HepG2 (cell line): ENCODE measurements at regions not wholly inside any gene's neighbourhood (a gene's known extent, or its start where the extent isn't known, plus 50 kb on each side); places are given as distances from the start of the nearest gene placed in this dataset.

Source experiments
- ATAC-seq: fragments of 200-7000 bp; cut with Tn5 transposase; 3 replicates; pipeline ENCODE4 v1.9.1; 2020; ENCODE audit warnings: mild to moderate bottlenecking, moderate library complexity
- BruUV-seq: library from RNA; stranded (reverse); fragments of 400-500 nt; replicated peaks from 2 replicates; lab custom pipeline; 2021; lab: Mats Ljungman, UMichigan
- CTCF ChIA-PET: fragments of 300-600 bp; formaldehyde crosslinking; extraction: SDS; loops from one replicate; lab custom pipeline; 2021; ENCODE audit warnings: low total read pairs, inconsistent platforms, low intra/inter-chr PET ratio; lab: Yijun Ruan, JAX
- POLR2A ChIA-PET: fragments of 350-600 bp; sonication (Branson Sonifier 250); formaldehyde crosslinking; loops from one replicate; lab custom pipeline; 2020; ENCODE audit warnings: antibody characterized with exemption, inconsistent platforms; lab: Yijun Ruan, JAX
- DNase-seq: peaks from one replicate; pipeline ENCODE4 v3.0.0-alpha.2; 2015; ENCODE audit warnings: low spot score
- FAIRE-seq: peaks from 3 replicates; lab custom pipeline; 2011; peaks lifted over from hg19 to GRCh38; lab: Jason Lieb, UNC
- H2AFZ ChIP-seq: one replicate; pipeline ENCODE4 v1.6.1; 2011; ENCODE audit warnings: low read length, inconsistent platforms
- H3K27ac ChIP-seq: fragments of 300-600 bp; 3 replicates; pipeline ENCODE4 v1.8.0; 2011; ENCODE audit warnings: mixed run types, mild to moderate bottlenecking, mixed read lengths, low read length, inconsistent platforms; ENCODE audit not compliant: insufficient read depth; ENCODE audit errors: extremely low read length
- H3K27me3 ChIP-seq, 2 experiments: fragments of 200-600 bp in 1 of 2; 2 replicates in 1 of 2; 3 replicates in 1 of 2; pipeline versions ENCODE4 v1.6.0 to v1.8.0; 2011; ENCODE audit warnings: low read length in 2 of 2, mild to moderate bottlenecking in 2 of 2, moderate library complexity in 2 of 2, inconsistent platforms in 1 of 2; ENCODE audit not compliant: insufficient read depth in 2 of 2, control insufficient read depth in 1 of 2
- H3K36me3 ChIP-seq, 2 experiments: fragments of 200-600 bp in 1 of 2; replicated peaks in 1 of 2; 2 replicates in 1 of 2; 3 replicates in 1 of 2; pipeline versions ENCODE4 v1.5.1 to v1.8.0; 2011; ENCODE audit warnings: low read length in 2 of 2, inconsistent platforms in 1 of 2; ENCODE audit not compliant: insufficient read depth in 2 of 2, control insufficient read depth in 1 of 2
- H3K4me1 ChIP-seq: 2 replicates; pipeline ENCODE4 v1.5.1; 2012; ENCODE audit warnings: low read length, inconsistent platforms; ENCODE audit not compliant: insufficient read depth
- H3K4me2 ChIP-seq: 2 replicates; pipeline ENCODE4 v1.6.0; 2011; ENCODE audit warnings: low read depth, low read length, inconsistent platforms
- H3K4me3 ChIP-seq, 3 experiments: fragments of 200-600 bp in 1 of 3; sonication (generic), shearing (Covaris generic) in 1 of 3; replicated peaks in 1 of 3; 2 replicates each; pipeline ENCODE4 v1.5.1; 2011 to 2016; ENCODE audit warnings: low read length in 3 of 3, inconsistent platforms in 2 of 3, low read depth in 2 of 3, mild to moderate bottlenecking in 2 of 3, control low read depth in 1 of 3, mixed read lengths in 1 of 3; ENCODE audit not compliant: insufficient read depth in 1 of 3
- H3K79me2 ChIP-seq: one replicate; pipeline ENCODE4 v1.6.1; 2011; ENCODE audit warnings: low read length, inconsistent platforms; ENCODE audit not compliant: insufficient read depth
- H3K9ac ChIP-seq: 2 replicates; pipeline ENCODE4 v1.6.0; 2011; ENCODE audit warnings: mild to moderate bottlenecking, low read depth, low read length, inconsistent platforms; ENCODE audit not compliant: insufficient read depth
- H3K9me3 ChIP-seq: 2 replicates; pipeline ENCODE4 v1.5.1; 2012; ENCODE audit warnings: mild to moderate bottlenecking, low read length
- H4K20me1 ChIP-seq: 2 replicates; pipeline ENCODE4 v1.6.0; 2011; ENCODE audit warnings: inconsistent platforms, mild to moderate bottlenecking, low read length, moderate library complexity; ENCODE audit not compliant: insufficient read depth
- CHD2 ChIP-seq: IDR thresholded peaks from 2 replicates; pipeline ENCODE4 v1.6.1; 2011; ENCODE audit warnings: low read depth, low read length, improper control_type of control experiment
- GABPA ChIP-seq, 2 experiments: IDR thresholded peaks; 2 replicates each; pipeline ENCODE4 v1.6.1; 2011 to 2016; ENCODE audit warnings: low read depth in 2 of 2, low read length in 1 of 2, missing biosample characterization in 1 of 2, missing genetic modification characterization in 1 of 2
- HMGA1 ChIP-seq: sonication (generic); formaldehyde crosslinking; conservative IDR thresholded peaks from 2 replicates; pipeline ENCODE4 v1.4.0; 2020; ENCODE audit warnings: missing genetic modification reagents
- HOXA7 ChIP-seq: sonication (generic); formaldehyde crosslinking; IDR thresholded peaks from 2 replicates; pipeline ENCODE4 v1.8.1; 2022; ENCODE audit warnings: mild to moderate bottlenecking, missing genetic modification reagents, moderate library complexity
- JUND ChIP-seq: sonication (generic); formaldehyde crosslinking; IDR thresholded peaks from 2 replicates; pipeline ENCODE4 v1.8.0; 2022; ENCODE audit warnings: mild to moderate bottlenecking, missing genetic modification reagents
- MTF2 ChIP-seq: sonication (generic); formaldehyde crosslinking; IDR thresholded peaks from 2 replicates; pipeline ENCODE4 v1.5.0; 2020; ENCODE audit warnings: missing genetic modification reagents, borderline replicate concordance
- NAIF1 ChIP-seq: sonication (generic); formaldehyde crosslinking; IDR thresholded peaks from 2 replicates; pipeline ENCODE4 v1.5.0; 2020; ENCODE audit warnings: mild to moderate bottlenecking, missing genetic modification reagents, borderline replicate concordance
- PTBP1 ChIP-seq: fragments of 200-400 bp; formaldehyde crosslinking; IDR thresholded peaks from 2 replicates; pipeline ENCODE4 v1.6.1; 2018; ENCODE audit warnings: low read length, low read depth; ENCODE audit not compliant: poor library complexity, severe bottlenecking
- SKI ChIP-seq: fragments of 450-650 bp; IDR thresholded peaks from one replicate; pipeline ENCODE4 v1.6.1; 2018; ENCODE audit warnings: mild to moderate bottlenecking; ENCODE audit not compliant: partially characterized antibody
- SP5 ChIP-seq: IDR thresholded peaks from 2 replicates; pipeline ENCODE4 v1.6.1; 2016; ENCODE audit warnings: low read depth, borderline replicate concordance
- ZNF138 ChIP-seq: sonication (generic); formaldehyde crosslinking; IDR thresholded peaks from 2 replicates; pipeline ENCODE4 v1.5.0; 2020; ENCODE audit warnings: mild to moderate bottlenecking, low read depth, missing genetic modification reagents
- ZNF335 ChIP-seq: sonication (generic); formaldehyde crosslinking; IDR thresholded peaks from 2 replicates; pipeline ENCODE4 v1.4.0; 2020; ENCODE audit warnings: missing genetic modification reagents
- ZNF451 ChIP-seq: sonication (generic); formaldehyde crosslinking; IDR thresholded peaks from 2 replicates; pipeline ENCODE4 v1.5.0; 2020; ENCODE audit warnings: mild to moderate bottlenecking, missing genetic modification reagents
- ZNF572 ChIP-seq: sonication (generic); formaldehyde crosslinking; IDR thresholded peaks from 2 replicates; pipeline ENCODE4 v1.5.1; 2020; ENCODE audit warnings: mild to moderate bottlenecking, missing genetic modification reagents
- ZNF709 ChIP-seq: sonication (generic); formaldehyde crosslinking; IDR thresholded peaks from 2 replicates; pipeline ENCODE4 v1.5.0; 2020; ENCODE audit warnings: mild to moderate bottlenecking, missing genetic modification reagents
- ZNF746 ChIP-seq: sonication (generic); formaldehyde crosslinking; IDR thresholded peaks from 2 replicates; pipeline ENCODE4 v1.8.0; 2022; ENCODE audit warnings: mild to moderate bottlenecking, missing genetic modification reagents
- ZNF782 ChIP-seq: sonication (generic); formaldehyde crosslinking; IDR thresholded peaks from 2 replicates; pipeline ENCODE4 v1.4.0; 2020; ENCODE audit warnings: missing genetic modification reagents, mild to moderate bottlenecking, borderline replicate concordance
- ZNF790 ChIP-seq: sonication (generic); formaldehyde crosslinking; IDR thresholded peaks from 2 replicates; pipeline ENCODE4 v1.8.0; 2022; ENCODE audit warnings: missing genetic modification reagents, mild to moderate bottlenecking, borderline replicate concordance
- WGBS: methylation state at CpG from one replicate; pipeline ENCODE4 v1.1.6; 2017; ENCODE audit warnings: low lambda C conversion rate; 5-methylcytosine and 5-hydroxymethylcytosine counted together
- in situ Hi-C: cut with HindIII; loops from 2 replicates; pipeline ENCODE4 v1.10.0; 2017; ENCODE audit warnings: low pct_unique_long_range_greater_than_20kb; ENCODE audit not compliant: extremely low pct_ligation_motif_present
- intact Hi-C: fragments of 100-400 bp; cut with micrococcal nuclease; formaldehyde crosslinking; loops from one replicate; pipeline ENCODE4 v1.10.0; 2022; ENCODE audit not compliant: unreplicated experiment
- TF ChIP-seq, protein P1 (sequence below): sonication (generic); formaldehyde crosslinking; conservative IDR thresholded peaks from 2 replicates; pipeline ENCODE4 v1.8.0; 2022; ENCODE audit warnings: missing genetic modification reagents

DNA sequence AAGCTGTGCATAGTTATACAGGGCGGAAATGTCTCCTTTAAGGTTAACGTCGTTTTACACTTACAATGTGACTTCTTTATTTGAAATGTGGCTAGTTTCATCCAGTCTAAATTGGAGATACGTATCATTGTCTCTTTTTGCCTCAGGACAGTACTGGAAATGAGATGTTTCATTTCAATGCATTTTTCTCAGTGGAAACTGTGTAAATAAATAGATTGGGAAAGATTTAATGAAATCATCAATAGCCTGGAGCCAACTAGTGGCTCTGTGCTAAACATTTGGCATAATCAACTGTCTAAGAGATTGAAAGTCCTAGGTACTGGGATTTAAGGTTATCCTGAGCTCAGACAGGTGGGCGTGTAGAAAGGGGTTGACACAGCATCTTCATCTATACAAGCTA is 691.5 kb upstream of the CCDC54 start:
- no TSS peak for BruUV-seq
- no peaks in the 10 kb centered on the region for H3K9me3 ChIP-seq
- FAIRE-seq: no peak
- H3K27me3 ChIP-seq: no peaks in the 10 kb centered on the region
- in situ Hi-C loops (no loop called here), intact Hi-C loops (no loop called here)
- 30% methylated on average over 5 of the region's 5 CpGs for WGBS
- no peak overlapping the region for H3K27ac ChIP-seq
- no peaks in the 10 kb centered on the region for H3K4me1 ChIP-seq
- no peaks in the 10 kb centered on the region for H3K36me3 ChIP-seq
- no peak for DNase-seq
- no peaks in the 10 kb centered on the region for H4K20me1 ChIP-seq
- ATAC-seq: no peak
- no peak overlapping the region for H3K4me2 ChIP-seq
- no peak for TF ChIP-seq PTBP1
- no peak for TF ChIP-seq SP5
- no peak for TF ChIP-seq ZNF451 (CRISPR knock-in tag)
- TF ChIP-seq SKI: no peak
- TF ChIP-seq ZNF138 (CRISPR knock-in tag): no peak
- no peak for TF ChIP-seq HOXA7 (CRISPR knock-in tag)
- TF ChIP-seq ZNF572 (CRISPR knock-in tag): no peak
- TF ChIP-seq, protein P1, sequence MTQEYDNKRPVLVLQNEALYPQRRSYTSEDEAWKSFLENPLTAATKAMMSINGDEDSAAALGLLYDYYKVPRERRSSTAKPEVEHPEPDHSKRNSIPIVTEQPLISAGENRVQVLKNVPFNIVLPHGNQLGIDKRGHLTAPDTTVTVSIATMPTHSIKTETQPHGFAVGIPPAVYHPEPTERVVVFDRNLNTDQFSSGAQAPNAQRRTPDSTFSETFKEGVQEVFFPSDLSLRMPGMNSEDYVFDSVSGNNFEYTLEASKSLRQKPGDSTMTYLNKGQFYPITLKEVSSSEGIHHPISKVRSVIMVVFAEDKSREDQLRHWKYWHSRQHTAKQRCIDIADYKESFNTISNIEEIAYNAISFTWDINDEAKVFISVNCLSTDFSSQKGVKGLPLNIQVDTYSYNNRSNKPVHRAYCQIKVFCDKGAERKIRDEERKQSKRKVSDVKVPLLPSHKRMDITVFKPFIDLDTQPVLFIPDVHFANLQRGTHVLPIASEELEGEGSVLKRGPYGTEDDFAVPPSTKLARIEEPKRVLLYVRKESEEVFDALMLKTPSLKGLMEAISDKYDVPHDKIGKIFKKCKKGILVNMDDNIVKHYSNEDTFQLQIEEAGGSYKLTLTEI (CRISPR knock-in tag): no peak
- no peak for TF ChIP-seq MTF2
- no peak for TF ChIP-seq GABPA (IDR thresholded peaks at IDR 0.05; ENCODE audit: low read depth, low read length)
- no peak for TF ChIP-seq GABPA (CRISPR knock-in tag; IDR thresholded peaks at IDR 0.05; ENCODE audit: low read depth)
- no peak for TF ChIP-seq CHD2
- no peak for TF ChIP-seq ZNF790
- TF ChIP-seq ZNF709 (CRISPR knock-in tag): no peak
- TF ChIP-seq ZNF746 (CRISPR knock-in tag): no peak
- no peak for TF ChIP-seq JUND (CRISPR knock-in tag)
- no peak for TF ChIP-seq HMGA1
- TF ChIP-seq ZNF782 (CRISPR knock-in tag): no peak
- TF ChIP-seq NAIF1: no peak
- TF ChIP-seq ZNF335: no peak
- no peaks in the 10 kb centered on the region for H3K79me2 ChIP-seq
- ChIA-PET POLR2A (no interaction called here), CTCF (no interaction called here)
- no peak overlapping the region for H3K4me3 ChIP-seq
- no peak overlapping the region for H2AFZ ChIP-seq
- no peak overlapping the region for H3K9ac ChIP-seq
